ENCODE measurements at regions not wholly inside any gene's neighbourhood (a gene's known extent, or its start where the extent isn't known, plus 50 kb on each side); places are given as distances from the start of the nearest gene placed in this dataset.

GRCh38 chr4:55175779-55176231 is 50.4 kb upstream of the KDR start:
- no peak for DNase-seq
- intact Hi-C loops (cut with DNase I) = no loop called here

- intact Hi-C loops (cut with DNase I) = no loop called here
- no peak for DNase-seq
Measured at GRCh38 chr4:55176497-55176896, 51.1 kb upstream of the KDR start.

GRCh38 chr4:55177461-55177860 is 52.1 kb upstream of the KDR start:
- intact Hi-C loops (cut with DNase I) = no loop called here
- no peak for DNase-seq

- intact Hi-C loops (cut with DNase I) = no loop called here
- no peak for DNase-seq
Measured at GRCh38 chr4:55178226-55179005, 53.0 kb upstream of the KDR start.

GRCh38 chr4:55181010-55182005 is 55.9 kb upstream of the KDR start:
- DNase-seq = no peak

GRCh38 chr4:55183926-55184599 is 58.7 kb upstream of the KDR start:
- intact Hi-C loops (cut with DNase I) = no loop called here
- DNase-seq = no peak

More at GRCh38 chr4:55181010-55182005, 55.9 kb upstream of the KDR start:
- intact Hi-C loops (cut with DNase I) = no loop called here

GRCh38 chr4:55184600-55185523 is 59.5 kb upstream of the KDR start:
- peak in 7 of 42 donors; percentile 2 to 31 (median 11) for DNase-seq
- intact Hi-C loops (cut with DNase I) = no loop called here

GRCh38 chr4:55186123-55186522 is 60.7 kb upstream of the KDR start:
- intact Hi-C loops (cut with DNase I) = no loop called here
- DNase-seq = no peak

GRCh38 chr4:55186700-55187099 is 61.3 kb upstream of the KDR start:
- intact Hi-C loops (cut with DNase I) = no loop called here
- no peak for DNase-seq

- DNase-seq = no peak
- intact Hi-C loops (cut with DNase I) = no loop called here
Measured at GRCh38 chr4:55214172-55214571, 88.8 kb upstream of the KDR start.

GRCh38 chr4:55215087-55215486 is 89.7 kb upstream of the KDR start:
- intact Hi-C loops (cut with DNase I) = no loop called here
- no peak for DNase-seq

GRCh38 chr4:55216863-55217635 is 91.7 kb upstream of the KDR start:
- DNase-seq = no peak

GRCh38 chr4:55218041-55218440 is 92.6 kb upstream of the KDR start:
- intact Hi-C loops (cut with DNase I) = no loop called here
- no peak for DNase-seq

More at GRCh38 chr4:55216863-55217635, 91.7 kb upstream of the KDR start:
- intact Hi-C loops (cut with DNase I) = no loop called here

- DNase-seq = no peak
- intact Hi-C loops (cut with DNase I) = no loop called here
Measured at GRCh38 chr4:55237839-55238238, 108.2 kb upstream of the SRD5A3 start.

- DNase-seq = no peak
- intact Hi-C loops (cut with DNase I) = no loop called here
Measured at GRCh38 chr4:55238407-55238806, 107.6 kb upstream of the SRD5A3 start.

- no peak for DNase-seq
- intact Hi-C loops (cut with DNase I) = no loop called here
Measured at GRCh38 chr4:55241461-55241860, 104.6 kb upstream of the SRD5A3 start.

GRCh38 chr4:55242506-55242905 is 103.5 kb upstream of the SRD5A3 start:
- no peak for DNase-seq
- intact Hi-C loops (cut with DNase I) = no loop called here

GRCh38 chr4:55247521-55247920 is 98.5 kb upstream of the SRD5A3 start:
- intact Hi-C loops (cut with DNase I) = no loop called here
- DNase-seq = no peak

Measured in head of caudate nucleus (tissue), 42 donors.